Renal cortex interstitium (tissue), 11 donors: ENCODE measurements at regions not wholly inside any gene's neighbourhood (a gene's known extent, or its start where the extent isn't known, plus 50 kb on each side); places are given as distances from the start of the nearest gene placed in this dataset.

Experiments
- DNase-seq, 11 donors: peaks; one replicate each; pipeline ENCODE4 v3.0.0-alpha.2; 2013; ENCODE audit warnings: low read depth in 9 of 11, low spot score in 4 of 11; ENCODE audit errors: extremely low read depth in 1 of 11

DNA sequence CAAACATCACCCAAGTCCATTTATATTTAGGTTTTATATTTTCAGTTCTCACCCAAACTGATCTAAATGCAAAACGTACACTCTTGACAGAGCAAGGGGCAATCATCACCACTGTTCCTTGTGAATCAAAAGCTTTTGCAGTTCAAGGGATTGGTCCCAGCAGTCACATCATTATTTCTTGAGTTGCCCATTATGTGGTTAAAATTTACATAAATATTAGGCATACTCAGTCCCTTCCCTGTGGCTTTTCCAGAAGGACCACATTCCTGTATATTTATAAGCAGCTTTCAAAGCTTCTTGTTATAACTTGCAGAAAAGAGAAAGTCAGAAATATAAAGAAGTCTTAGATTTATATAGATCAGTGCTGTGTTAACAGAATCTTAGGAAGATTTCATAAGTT is 224.4 kb downstream of the CLCN4 start:
- peak in 3 of 11 donors; percentile 7 to 14 (median 12) for DNase-seq

DNA sequence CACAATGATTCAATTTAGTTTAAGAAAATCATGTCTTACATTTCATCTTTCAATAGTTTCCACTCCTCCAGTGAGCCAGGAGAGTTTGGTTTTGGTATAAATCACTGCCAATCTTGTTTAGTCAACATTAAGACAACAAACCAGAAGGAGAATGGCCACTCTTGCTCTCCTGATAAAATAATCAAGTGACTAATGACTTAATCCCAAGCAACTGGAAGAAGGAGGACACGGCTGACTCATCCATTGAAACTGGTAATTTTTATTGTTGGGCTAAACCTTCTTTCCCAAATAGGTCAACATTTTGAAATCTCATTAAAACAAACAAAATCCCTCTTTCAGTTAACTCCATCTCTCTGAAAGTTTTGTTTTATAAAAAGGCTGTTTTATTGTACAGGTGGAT is 230.2 kb downstream of the CLCN4 start:
- no peak for DNase-seq

DNA sequence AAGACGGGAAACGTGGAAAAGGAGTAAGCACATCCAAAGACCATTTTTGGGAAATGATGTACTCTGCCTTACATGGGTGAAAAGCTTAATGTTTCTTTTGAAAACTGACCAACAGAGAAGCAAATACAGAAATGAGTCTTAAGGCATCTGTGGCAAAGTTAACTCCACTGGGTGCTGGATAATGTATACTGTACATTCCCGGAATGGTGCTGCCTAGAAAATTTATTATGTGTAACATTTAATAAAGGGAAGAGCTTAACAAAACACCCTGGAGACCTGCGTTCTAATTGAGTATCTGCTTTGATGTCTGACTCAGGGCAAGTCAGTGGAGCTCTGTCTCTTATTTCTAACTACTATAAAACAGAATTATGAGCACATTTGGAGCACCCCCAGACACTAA is 230.2 kb downstream of the MID1 start:
- no peak for DNase-seq

DNA sequence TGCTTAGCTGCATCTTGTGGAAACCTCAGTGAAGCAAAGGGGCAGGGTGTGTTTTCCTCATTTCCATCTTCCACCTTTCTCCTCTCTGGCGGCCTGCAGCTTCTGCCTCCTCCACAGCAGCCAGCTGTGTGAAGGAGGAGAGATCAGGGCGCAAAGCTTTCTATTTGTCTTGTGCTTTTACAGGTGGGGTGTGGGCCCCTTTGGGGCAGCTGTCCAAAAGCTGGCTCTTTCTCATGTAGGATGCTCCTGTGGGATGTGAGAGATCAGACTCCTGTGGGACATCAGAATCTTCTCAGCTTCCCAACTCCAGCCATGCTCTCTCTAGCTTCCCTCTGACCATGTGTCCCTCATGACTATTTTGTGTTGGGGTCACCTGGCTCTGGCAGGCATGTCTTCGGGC is 227.1 kb downstream of the MID1 start:
- no peak for DNase-seq

DNA sequence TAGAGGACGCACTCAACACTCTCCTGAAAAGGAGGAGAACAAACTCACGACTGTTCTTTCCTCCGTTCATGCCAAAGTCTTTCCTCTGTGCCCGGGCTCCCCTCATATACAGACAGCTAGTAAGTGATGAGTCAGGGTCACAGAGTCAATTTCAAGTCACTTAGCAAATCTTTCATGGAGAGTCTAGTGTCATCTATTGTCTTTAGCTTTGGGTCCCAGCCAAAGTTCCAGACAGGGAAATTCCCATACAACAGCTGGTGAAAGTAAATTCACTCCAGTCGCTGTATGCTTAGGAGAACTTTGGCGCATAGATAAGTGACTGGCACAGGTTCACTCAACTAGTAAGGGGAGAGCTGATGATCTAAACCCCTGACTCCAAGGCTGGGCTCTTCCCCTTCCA is 226.5 kb downstream of the MID1 start:
- DNase-seq = no peak

DNA sequence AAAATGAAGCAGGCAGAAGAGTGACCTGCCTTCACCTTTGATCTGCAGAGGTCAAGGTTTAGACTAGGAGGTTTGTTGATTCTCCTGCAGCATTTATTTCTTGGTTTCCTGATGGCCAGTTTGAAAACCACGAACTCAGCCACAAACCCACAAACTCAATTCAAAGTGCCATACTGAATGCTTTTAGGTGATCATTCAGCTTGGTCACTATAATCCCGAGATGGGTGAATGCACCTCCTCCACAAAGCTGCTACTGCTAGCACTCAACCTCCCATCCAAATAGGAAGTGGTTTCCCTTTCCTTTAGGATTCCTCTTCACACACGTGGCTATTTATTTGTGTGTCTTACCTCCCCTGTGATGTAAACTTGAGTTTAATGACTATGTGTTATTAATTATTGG is 225.2 kb downstream of the MID1 start:
- DNase-seq = no peak
